Neural progenitor cell (in vitro differentiated cells): ENCODE measurements at regions not wholly inside any gene's neighbourhood (a gene's known extent, or its start where the extent isn't known, plus 50 kb on each side); places are given as distances from the start of the nearest gene placed in this dataset.

Experiments used
- EZH2 ChIP-seq: fragments of 200-600 bp; sonication (generic); IDR thresholded peaks from 2 replicates; pipeline ENCODE4 v1.6.1; 2017; ENCODE audit warnings: antibody characterized with exemption, mild to moderate bottlenecking, moderate library complexity
- EZH2phosphoT487 ChIP-seq: fragments of 200-600 bp; sonication (generic); IDR thresholded peaks from 2 replicates; pipeline ENCODE4 v1.6.1; 2017; ENCODE audit warnings: antibody characterized with exemption
- TF ChIP-seq, protein P1 (sequence below): fragments of 200-600 bp; sonication (generic); IDR thresholded peaks from 2 replicates; pipeline ENCODE4 v1.5.1; 2017; ENCODE audit warnings: antibody characterized with exemption, mild to moderate bottlenecking

DNA sequence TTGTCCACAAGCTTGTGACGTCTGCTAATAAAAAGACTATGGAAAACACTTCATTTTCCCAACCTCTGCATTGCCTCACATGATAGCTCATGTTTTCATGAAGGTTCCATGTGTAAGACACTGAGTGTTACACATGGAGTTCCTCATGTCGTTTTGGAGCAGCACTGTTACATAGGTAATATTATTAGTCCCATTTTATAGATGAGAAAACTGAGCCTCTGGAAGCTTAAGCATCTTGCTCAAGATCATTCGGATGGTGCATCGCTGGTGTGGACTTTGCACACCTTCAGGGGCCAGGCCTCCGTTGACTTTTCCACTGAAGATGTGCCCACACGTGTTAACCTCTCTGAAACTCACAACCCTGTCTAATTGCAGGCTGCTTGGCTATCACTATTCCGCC, 743.4 kb downstream of the UQCRFS1 start:
- TF ChIP-seq, protein P1, sequence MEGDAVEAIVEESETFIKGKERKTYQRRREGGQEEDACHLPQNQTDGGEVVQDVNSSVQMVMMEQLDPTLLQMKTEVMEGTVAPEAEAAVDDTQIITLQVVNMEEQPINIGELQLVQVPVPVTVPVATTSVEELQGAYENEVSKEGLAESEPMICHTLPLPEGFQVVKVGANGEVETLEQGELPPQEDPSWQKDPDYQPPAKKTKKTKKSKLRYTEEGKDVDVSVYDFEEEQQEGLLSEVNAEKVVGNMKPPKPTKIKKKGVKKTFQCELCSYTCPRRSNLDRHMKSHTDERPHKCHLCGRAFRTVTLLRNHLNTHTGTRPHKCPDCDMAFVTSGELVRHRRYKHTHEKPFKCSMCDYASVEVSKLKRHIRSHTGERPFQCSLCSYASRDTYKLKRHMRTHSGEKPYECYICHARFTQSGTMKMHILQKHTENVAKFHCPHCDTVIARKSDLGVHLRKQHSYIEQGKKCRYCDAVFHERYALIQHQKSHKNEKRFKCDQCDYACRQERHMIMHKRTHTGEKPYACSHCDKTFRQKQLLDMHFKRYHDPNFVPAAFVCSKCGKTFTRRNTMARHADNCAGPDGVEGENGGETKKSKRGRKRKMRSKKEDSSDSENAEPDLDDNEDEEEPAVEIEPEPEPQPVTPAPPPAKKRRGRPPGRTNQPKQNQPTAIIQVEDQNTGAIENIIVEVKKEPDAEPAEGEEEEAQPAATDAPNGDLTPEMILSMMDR = no peak
- TF ChIP-seq EZH2 (no peak), EZH2phosphoT487 (no peak)
